GM23338 (cell line): ENCODE measurements at regions not wholly inside any gene's neighbourhood (a gene's known extent, or its start where the extent isn't known, plus 50 kb on each side); places are given as distances from the start of the nearest gene placed in this dataset.

Experiments used
- CREB1 ChIP-seq: fragments of 250-450 bp; sonication (Bioruptor Pico); IDR thresholded peaks from 2 replicates; pipeline ENCODE4 v1.5.0; 2020; ENCODE audit warnings: low read depth, mild to moderate bottlenecking, moderate library complexity
- JUNB ChIP-seq: IDR thresholded peaks from one replicate; pipeline ENCODE4 v1.6.1; 2016; ENCODE audit warnings: antibody characterized with exemption; ENCODE audit not compliant: unreplicated experiment
- POLR2AphosphoS5 ChIP-seq: IDR thresholded peaks from 2 replicates; pipeline ENCODE4 v1.6.1; 2016; ENCODE audit warnings: antibody characterized with exemption, low read depth
- STAT1 ChIP-seq: IDR thresholded peaks from one replicate; pipeline ENCODE4 v1.6.1; 2016; ENCODE audit warnings: antibody characterized with exemption; ENCODE audit not compliant: unreplicated experiment
- ZNF114 ChIP-seq: fragments of 250-450 bp; sonication (Bioruptor Pico); IDR thresholded peaks from 2 replicates; pipeline ENCODE4 v1.5.0; 2020; ENCODE audit warnings: mild to moderate bottlenecking, moderate library complexity
- ZNF331 ChIP-seq: fragments of 250-450 bp; sonication (Bioruptor Pico); IDR thresholded peaks from 2 replicates; pipeline ENCODE4 v1.5.0; 2020; ENCODE audit warnings: low read depth, mild to moderate bottlenecking, moderate library complexity
- TF ChIP-seq, protein P1 (sequence below): fragments of 250-450 bp; sonication (Bioruptor Pico); IDR thresholded peaks from 2 replicates; pipeline ENCODE4 v1.5.0; 2020; ENCODE audit warnings: mild to moderate bottlenecking, moderate library complexity
- TF ChIP-seq, protein P2 (sequence below): IDR thresholded peaks from one replicate; pipeline ENCODE4 v1.6.1; 2018; ENCODE audit warnings: antibody characterized with exemption; ENCODE audit not compliant: unreplicated experiment
- TF ChIP-seq, protein P3 (sequence below), 2 experiments: fragments of 200-600 bp in 1 of 2; sonication (generic) in 1 of 2; conservative IDR thresholded peaks; 2 replicates each; pipeline versions ENCODE4 v1.5.1 to v1.6.1; 2016 to 2017; ENCODE audit warnings: antibody characterized with exemption in 2 of 2, low read depth in 2 of 2, mild to moderate bottlenecking in 2 of 2, moderate library complexity in 1 of 2

DNA sequence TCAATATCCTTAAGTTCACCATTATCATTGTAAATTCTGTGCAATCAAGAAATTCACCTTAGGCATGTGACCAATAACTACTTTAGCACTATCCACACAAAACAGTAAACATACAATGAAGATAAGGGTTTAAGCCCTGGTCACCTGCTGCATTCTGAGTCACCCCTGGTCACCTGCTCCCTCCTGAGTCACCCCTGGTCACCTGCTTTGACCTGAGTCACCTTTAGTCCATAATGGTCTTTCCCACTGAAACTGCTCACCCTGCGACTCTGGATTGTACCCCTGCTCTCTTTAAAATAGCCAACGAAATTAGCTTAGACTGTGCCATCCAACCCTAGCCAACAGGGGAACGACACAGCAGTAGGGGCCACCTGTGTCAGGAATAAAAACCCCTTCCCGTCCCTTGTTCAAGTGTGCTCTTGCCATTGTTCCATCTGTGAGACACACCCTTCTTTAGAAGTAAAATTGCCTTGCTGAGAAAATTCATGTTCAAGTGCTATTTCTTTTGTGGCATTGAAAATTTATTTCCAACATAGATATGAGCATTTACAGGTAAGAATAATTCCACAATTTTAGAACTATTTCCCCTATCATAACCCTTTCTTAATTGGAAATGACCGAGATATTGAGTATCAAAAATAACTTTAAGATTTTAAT lies 902.8 kb downstream of the DSC3 start (continued):
- TF ChIP-seq, protein P1, sequence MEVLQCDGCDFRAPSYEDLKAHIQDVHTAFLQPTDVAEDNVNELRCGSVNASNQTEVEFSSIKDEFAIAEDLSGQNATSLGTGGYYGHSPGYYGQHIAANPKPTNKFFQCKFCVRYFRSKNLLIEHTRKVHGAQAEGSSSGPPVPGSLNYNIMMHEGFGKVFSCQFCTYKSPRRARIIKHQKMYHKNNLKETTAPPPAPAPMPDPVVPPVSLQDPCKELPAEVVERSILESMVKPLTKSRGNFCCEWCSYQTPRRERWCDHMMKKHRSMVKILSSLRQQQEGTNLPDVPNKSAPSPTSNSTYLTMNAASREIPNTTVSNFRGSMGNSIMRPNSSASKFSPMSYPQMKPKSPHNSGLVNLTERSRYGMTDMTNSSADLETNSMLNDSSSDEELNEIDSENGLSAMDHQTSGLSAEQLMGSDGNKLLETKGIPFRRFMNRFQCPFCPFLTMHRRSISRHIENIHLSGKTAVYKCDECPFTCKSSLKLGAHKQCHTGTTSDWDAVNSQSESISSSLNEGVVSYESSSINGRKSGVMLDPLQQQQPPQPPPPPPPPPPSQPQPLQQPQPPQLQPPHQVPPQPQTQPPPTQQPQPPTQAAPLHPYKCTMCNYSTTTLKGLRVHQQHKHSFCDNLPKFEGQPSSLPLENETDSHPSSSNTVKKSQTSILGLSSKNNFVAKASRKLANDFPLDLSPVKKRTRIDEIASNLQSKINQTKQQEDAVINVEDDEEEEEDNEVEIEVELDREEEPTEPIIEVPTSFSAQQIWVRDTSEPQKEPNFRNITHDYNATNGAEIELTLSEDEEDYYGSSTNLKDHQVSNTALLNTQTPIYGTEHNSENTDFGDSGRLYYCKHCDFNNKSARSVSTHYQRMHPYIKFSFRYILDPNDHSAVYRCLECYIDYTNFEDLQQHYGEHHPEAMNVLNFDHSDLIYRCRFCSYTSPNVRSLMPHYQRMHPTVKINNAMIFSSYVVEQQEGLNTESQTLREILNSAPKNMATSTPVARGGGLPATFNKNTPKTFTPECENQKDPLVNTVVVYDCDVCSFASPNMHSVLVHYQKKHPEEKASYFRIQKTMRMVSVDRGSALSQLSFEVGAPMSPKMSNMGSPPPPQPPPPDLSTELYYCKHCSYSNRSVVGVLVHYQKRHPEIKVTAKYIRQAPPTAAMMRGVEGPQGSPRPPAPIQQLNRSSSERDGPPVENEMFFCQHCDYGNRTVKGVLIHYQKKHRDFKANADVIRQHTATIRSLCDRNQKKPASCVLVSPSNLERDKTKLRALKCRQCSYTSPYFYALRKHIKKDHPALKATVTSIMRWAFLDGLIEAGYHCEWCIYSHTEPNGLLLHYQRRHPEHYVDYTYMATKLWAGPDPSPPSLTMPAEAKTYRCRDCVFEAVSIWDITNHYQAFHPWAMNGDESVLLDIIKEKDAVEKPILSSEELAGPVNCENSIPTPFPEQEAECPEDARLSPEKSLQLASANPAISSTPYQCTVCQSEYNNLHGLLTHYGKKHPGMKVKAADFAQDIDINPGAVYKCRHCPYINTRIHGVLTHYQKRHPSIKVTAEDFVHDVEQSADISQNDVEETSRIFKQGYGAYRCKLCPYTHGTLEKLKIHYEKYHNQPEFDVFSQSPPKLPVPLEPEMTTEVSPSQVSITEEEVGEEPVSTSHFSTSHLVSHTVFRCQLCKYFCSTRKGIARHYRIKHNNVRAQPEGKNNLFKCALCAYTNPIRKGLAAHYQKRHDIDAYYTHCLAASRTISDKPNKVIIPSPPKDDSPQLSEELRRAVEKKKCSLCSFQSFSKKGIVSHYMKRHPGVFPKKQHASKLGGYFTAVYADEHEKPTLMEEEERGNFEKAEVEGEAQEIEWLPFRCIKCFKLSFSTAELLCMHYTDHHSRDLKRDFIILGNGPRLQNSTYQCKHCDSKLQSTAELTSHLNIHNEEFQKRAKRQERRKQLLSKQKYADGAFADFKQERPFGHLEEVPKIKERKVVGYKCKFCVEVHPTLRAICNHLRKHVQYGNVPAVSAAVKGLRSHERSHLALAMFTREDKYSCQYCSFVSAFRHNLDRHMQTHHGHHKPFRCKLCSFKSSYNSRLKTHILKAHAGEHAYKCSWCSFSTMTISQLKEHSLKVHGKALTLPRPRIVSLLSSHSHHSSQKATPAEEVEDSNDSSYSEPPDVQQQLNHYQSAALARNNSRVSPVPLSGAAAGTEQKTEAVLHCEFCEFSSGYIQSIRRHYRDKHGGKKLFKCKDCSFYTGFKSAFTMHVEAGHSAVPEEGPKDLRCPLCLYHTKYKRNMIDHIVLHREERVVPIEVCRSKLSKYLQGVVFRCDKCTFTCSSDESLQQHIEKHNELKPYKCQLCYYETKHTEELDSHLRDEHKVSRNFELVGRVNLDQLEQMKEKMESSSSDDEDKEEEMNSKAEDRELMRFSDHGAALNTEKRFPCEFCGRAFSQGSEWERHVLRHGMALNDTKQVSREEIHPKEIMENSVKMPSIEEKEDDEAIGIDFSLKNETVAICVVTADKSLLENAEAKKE (CRISPR knock-in tag), result no peak
- TF ChIP-seq, protein P2, sequence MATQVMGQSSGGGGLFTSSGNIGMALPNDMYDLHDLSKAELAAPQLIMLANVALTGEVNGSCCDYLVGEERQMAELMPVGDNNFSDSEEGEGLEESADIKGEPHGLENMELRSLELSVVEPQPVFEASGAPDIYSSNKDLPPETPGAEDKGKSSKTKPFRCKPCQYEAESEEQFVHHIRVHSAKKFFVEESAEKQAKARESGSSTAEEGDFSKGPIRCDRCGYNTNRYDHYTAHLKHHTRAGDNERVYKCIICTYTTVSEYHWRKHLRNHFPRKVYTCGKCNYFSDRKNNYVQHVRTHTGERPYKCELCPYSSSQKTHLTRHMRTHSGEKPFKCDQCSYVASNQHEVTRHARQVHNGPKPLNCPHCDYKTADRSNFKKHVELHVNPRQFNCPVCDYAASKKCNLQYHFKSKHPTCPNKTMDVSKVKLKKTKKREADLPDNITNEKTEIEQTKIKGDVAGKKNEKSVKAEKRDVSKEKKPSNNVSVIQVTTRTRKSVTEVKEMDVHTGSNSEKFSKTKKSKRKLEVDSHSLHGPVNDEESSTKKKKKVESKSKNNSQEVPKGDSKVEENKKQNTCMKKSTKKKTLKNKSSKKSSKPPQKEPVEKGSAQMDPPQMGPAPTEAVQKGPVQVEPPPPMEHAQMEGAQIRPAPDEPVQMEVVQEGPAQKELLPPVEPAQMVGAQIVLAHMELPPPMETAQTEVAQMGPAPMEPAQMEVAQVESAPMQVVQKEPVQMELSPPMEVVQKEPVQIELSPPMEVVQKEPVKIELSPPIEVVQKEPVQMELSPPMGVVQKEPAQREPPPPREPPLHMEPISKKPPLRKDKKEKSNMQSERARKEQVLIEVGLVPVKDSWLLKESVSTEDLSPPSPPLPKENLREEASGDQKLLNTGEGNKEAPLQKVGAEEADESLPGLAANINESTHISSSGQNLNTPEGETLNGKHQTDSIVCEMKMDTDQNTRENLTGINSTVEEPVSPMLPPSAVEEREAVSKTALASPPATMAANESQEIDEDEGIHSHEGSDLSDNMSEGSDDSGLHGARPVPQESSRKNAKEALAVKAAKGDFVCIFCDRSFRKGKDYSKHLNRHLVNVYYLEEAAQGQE, result no peak
- TF ChIP-seq CREB1 (CRISPR knock-in tag) (no peak), ZNF114 (CRISPR knock-in tag) (no peak), JUNB (no peak), STAT1 (no peak), POLR2AphosphoS5 (no peak), ZNF331 (CRISPR knock-in tag) (no peak)
- TF ChIP-seq, protein P3, sequence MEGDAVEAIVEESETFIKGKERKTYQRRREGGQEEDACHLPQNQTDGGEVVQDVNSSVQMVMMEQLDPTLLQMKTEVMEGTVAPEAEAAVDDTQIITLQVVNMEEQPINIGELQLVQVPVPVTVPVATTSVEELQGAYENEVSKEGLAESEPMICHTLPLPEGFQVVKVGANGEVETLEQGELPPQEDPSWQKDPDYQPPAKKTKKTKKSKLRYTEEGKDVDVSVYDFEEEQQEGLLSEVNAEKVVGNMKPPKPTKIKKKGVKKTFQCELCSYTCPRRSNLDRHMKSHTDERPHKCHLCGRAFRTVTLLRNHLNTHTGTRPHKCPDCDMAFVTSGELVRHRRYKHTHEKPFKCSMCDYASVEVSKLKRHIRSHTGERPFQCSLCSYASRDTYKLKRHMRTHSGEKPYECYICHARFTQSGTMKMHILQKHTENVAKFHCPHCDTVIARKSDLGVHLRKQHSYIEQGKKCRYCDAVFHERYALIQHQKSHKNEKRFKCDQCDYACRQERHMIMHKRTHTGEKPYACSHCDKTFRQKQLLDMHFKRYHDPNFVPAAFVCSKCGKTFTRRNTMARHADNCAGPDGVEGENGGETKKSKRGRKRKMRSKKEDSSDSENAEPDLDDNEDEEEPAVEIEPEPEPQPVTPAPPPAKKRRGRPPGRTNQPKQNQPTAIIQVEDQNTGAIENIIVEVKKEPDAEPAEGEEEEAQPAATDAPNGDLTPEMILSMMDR (conservative IDR thresholded peaks at IDR 0.05; ENCODE audit: low read depth in 2 of 2), result no peak
